Caco-2 (cell line): ENCODE measurements at regions not wholly inside any gene's neighbourhood (a gene's known extent, or its start where the extent isn't known, plus 50 kb on each side); places are given as distances from the start of the nearest gene placed in this dataset.

ENCODE experiments used
- BruUV-seq: library from RNA; stranded (reverse); fragments of 400-500 nt; replicated peaks from 2 replicates; lab custom pipeline; 2021; lab: Mats Ljungman, UMichigan
- CTCF ChIA-PET: fragments of 300-600 bp; sonication (Branson Sonifier 250); formaldehyde crosslinking; loops from one replicate; lab custom pipeline; 2022; ENCODE audit warnings: antibody characterized with exemption; lab: Charles Lee
- POLR2A ChIA-PET: fragments of 300-600 bp; sonication (Branson Sonifier 250); formaldehyde crosslinking; loops from one replicate; lab custom pipeline; 2022; ENCODE audit warnings: antibody characterized with exemption; lab: Charles Lee
- DNase-seq, 2 experiments: peaks; one replicate each; pipeline versions ENCODE4 v3.0.0 to v3.0.0-alpha.2; 2020 to 2022
- H3K27me3 ChIP-seq: replicated peaks from 2 replicates; pipeline ENCODE4 v1.6.0; 2011; ENCODE audit warnings: low read length; ENCODE audit not compliant: control insufficient read depth, insufficient read depth
- H3K36me3 ChIP-seq: 2 replicates; pipeline ENCODE4 v1.5.1; 2011; ENCODE audit warnings: low read length; ENCODE audit not compliant: control insufficient read depth, insufficient read depth
- H3K4me1 ChIP-seq: fragments of 250-450 bp; sonication (Bioruptor Pico); 2 replicates; pipeline ENCODE4 v1.5.1; 2020; ENCODE audit warnings: mild to moderate bottlenecking
- H3K4me3 ChIP-seq: 2 replicates; pipeline ENCODE4 v1.5.1; 2011; ENCODE audit warnings: low read depth, mild to moderate bottlenecking, control low read depth, low read length
- H3K9me3 ChIP-seq: fragments of 250-450 bp; sonication (Bioruptor Pico); 2 replicates; pipeline ENCODE4 v1.5.1; 2020; ENCODE audit warnings: mild to moderate bottlenecking, moderate library complexity
- H3K27ac Mint-ChIP-seq: one replicate; pipeline ENCODE4 v1.8.0; 2022; ENCODE audit warnings: mixed read lengths; ENCODE audit not compliant: unreplicated experiment
- H3K27me3 Mint-ChIP-seq: one replicate; pipeline ENCODE4 v1.8.0; 2022; ENCODE audit warnings: mixed read lengths; ENCODE audit not compliant: insufficient read depth, unreplicated experiment
- H3K36me3 Mint-ChIP-seq: one replicate; pipeline ENCODE4 v1.8.0; 2022; ENCODE audit warnings: mild to moderate bottlenecking, mixed read lengths; ENCODE audit not compliant: insufficient read depth, unreplicated experiment
- H3K4me1 Mint-ChIP-seq: one replicate; pipeline ENCODE4 v1.8.0; 2022; ENCODE audit warnings: low read depth, mixed read lengths; ENCODE audit not compliant: unreplicated experiment
- H3K4me3 Mint-ChIP-seq: one replicate; pipeline ENCODE4 v1.8.0; 2022; ENCODE audit warnings: mild to moderate bottlenecking, moderate library complexity, mixed read lengths; ENCODE audit not compliant: unreplicated experiment
- H3K9me3 Mint-ChIP-seq: one replicate; pipeline ENCODE4 v1.8.0; 2022; ENCODE audit warnings: mixed read lengths; ENCODE audit not compliant: unreplicated experiment
- intact Hi-C: fragments of 100-400 bp; cut with micrococcal nuclease; formaldehyde crosslinking; loops from one replicate; pipeline ENCODE4 v1.10.0; 2022; ENCODE audit not compliant: unreplicated experiment
- TF ChIP-seq, protein P1 (sequence below), 2 experiments: fragments of 200-600 bp in 1 of 2; IDR thresholded peaks; 1 replicate in 1 of 2; 2 replicates in 1 of 2; pipeline versions ENCODE4 v1.5.1 to v1.8.0; 2011 to 2022; ENCODE audit warnings: antibody characterized with exemption in 1 of 2, control low read depth in 1 of 2, inconsistent platforms in 1 of 2, low read depth in 1 of 2, low read length in 1 of 2, mild to moderate bottlenecking in 1 of 2, moderate library complexity in 1 of 2; ENCODE audit not compliant: insufficient read depth in 1 of 2, severe bottlenecking in 1 of 2, unreplicated experiment in 1 of 2

DNA sequence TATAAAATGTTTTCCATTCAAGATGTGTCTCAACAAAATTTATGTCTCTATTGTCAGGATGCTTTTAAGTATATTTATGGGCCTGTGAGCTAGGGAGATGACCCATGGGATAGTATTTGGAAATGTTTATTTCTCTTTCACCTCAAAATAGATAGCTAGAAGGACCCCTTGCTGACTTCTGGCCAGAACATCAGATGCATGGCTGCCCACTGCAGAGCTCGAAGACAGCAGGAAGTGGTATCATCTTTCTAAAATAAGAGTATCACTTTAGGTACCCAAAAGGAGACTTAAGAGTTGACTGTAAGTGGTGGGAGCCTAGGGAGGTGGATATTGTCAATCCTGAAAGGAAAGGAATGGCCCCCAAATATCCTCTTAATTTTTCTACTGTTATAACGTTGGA is 264.4 kb downstream of the NEBL start:
- Mint-ChIP-seq H3K4me1 (no peaks in the 10 kb centered on the region), H3K27ac (no peak overlapping the region), H3K9me3 (no peaks in the 10 kb centered on the region), H3K4me3 (no peak overlapping the region), H3K36me3 (no peaks in the 10 kb centered on the region), H3K27me3 (peaks cover 17% of the 10 kb centered on the region)
- no peak for DNase-seq
- intact Hi-C loops: no loop called here
- Histone ChIP-seq H3K27me3 (no peaks in the 10 kb centered on the region), H3K4me1 (no peaks in the 10 kb centered on the region), H3K36me3 (no peaks in the 10 kb centered on the region), H3K4me3 (no peak overlapping the region), H3K9me3 (no peaks in the 10 kb centered on the region)
- ChIA-PET CTCF (no interaction called here), POLR2A (no interaction called here)
- TF ChIP-seq, protein P1, sequence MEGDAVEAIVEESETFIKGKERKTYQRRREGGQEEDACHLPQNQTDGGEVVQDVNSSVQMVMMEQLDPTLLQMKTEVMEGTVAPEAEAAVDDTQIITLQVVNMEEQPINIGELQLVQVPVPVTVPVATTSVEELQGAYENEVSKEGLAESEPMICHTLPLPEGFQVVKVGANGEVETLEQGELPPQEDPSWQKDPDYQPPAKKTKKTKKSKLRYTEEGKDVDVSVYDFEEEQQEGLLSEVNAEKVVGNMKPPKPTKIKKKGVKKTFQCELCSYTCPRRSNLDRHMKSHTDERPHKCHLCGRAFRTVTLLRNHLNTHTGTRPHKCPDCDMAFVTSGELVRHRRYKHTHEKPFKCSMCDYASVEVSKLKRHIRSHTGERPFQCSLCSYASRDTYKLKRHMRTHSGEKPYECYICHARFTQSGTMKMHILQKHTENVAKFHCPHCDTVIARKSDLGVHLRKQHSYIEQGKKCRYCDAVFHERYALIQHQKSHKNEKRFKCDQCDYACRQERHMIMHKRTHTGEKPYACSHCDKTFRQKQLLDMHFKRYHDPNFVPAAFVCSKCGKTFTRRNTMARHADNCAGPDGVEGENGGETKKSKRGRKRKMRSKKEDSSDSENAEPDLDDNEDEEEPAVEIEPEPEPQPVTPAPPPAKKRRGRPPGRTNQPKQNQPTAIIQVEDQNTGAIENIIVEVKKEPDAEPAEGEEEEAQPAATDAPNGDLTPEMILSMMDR (IDR thresholded peaks at IDR 0.05; ENCODE audit: insufficient read depth in 1 of 2, low read depth in 1 of 2, low read length in 1 of 2, severe bottlenecking in 1 of 2, unreplicated experiment in 1 of 2): no peak
- no TSS peak for BruUV-seq

DNA sequence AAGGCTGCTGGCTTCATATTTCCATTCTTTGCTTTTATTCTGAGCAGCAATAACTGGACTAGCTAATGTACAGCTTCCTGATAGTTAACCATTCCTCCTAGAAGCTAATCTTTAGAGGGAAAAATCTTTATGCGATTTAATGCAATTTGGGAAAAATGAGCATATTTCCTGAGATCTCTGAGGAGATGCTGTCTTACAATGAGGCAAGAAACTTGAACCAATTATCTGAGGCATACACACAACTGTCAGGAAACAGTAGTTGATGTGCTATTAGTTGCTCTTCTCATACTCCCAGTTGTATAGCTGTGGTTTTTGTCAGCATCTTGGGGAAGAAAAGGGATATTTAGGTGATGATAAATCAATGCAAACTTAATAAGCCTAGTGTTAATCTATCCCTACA is 265.9 kb downstream of the NEBL start:
- ChIA-PET POLR2A (no interaction called here), CTCF (no interaction called here)
- Mint-ChIP-seq H3K36me3 (no peaks in the 10 kb centered on the region), H3K27me3 (peaks cover 6% of the 10 kb centered on the region), H3K4me1 (no peaks in the 10 kb centered on the region), H3K27ac (no peak overlapping the region), H3K9me3 (no peaks in the 10 kb centered on the region), H3K4me3 (no peak overlapping the region)
- TF ChIP-seq, protein P1 (IDR thresholded peaks at IDR 0.05; ENCODE audit: insufficient read depth in 1 of 2, low read depth in 1 of 2, low read length in 1 of 2, severe bottlenecking in 1 of 2, unreplicated experiment in 1 of 2): no peak
- no peak for DNase-seq
- Histone ChIP-seq H3K4me1 (no peaks in the 10 kb centered on the region), H3K27me3 (no peaks in the 10 kb centered on the region), H3K36me3 (no peaks in the 10 kb centered on the region), H3K9me3 (no peaks in the 10 kb centered on the region), H3K4me3 (no peak overlapping the region)
- intact Hi-C loops: no loop called here
- BruUV-seq: no TSS peak

DNA sequence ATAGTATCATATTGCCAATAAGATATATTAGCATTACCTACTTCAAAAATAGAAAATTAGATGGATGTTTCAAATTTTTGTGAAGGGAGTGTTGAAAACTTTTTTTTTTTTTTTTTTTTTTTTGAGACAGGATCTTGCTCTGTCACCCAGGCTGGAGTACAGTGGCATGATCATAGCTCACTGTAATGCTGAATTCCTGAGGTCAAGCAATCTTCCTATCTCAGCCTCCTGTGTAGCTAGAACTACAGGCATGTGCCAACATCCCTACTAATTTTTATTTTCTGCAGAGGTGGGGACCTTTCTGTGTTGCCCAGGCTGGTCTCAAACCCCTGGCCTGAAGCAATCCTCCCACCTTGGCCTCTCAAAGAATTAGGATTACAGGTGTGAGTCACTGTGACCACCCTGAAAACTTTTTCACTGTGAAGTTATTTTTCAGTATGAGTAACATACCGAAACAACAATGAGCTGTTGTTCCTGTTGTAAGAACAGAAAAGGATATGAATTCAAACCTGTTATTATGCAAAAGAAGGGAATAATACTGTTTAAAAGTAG is 266.9 kb downstream of the NEBL start:
- BruUV-seq: no TSS peak
- no peak overlapping the region for H3K4me3 Mint-ChIP-seq
- intact Hi-C loops: no loop called here
- no peak overlapping the region for H3K27ac Mint-ChIP-seq
- no peaks in the 10 kb centered on the region for H3K9me3 ChIP-seq
- H3K4me1 ChIP-seq: no peaks in the 10 kb centered on the region
- H3K36me3 ChIP-seq: no peaks in the 10 kb centered on the region
- H3K36me3 Mint-ChIP-seq: no peaks in the 10 kb centered on the region
- H3K27me3 Mint-ChIP-seq: peaks cover 7% of the 10 kb centered on the region
- no peaks in the 10 kb centered on the region for H3K27me3 ChIP-seq
- POLR2A ChIA-PET: no interaction called here
- no peak for DNase-seq
- TF ChIP-seq, protein P1 (IDR thresholded peaks at IDR 0.05; ENCODE audit: insufficient read depth in 1 of 2, low read depth in 1 of 2, low read length in 1 of 2, severe bottlenecking in 1 of 2, unreplicated experiment in 1 of 2): no peak
- CTCF ChIA-PET: no interaction called here
- no peak overlapping the region for H3K4me3 ChIP-seq
- no peaks in the 10 kb centered on the region for H3K9me3 Mint-ChIP-seq
- H3K4me1 Mint-ChIP-seq: no peaks in the 10 kb centered on the region
